Vagina (tissue), 2 donors: ENCODE measurements at regions not wholly inside any gene's neighbourhood (a gene's known extent, or its start where the extent isn't known, plus 50 kb on each side); places are given as distances from the start of the nearest gene placed in this dataset.

ENCODE experiments used
- CTCF ChIP-seq, 3 experiments: fragments of 450-650 bp in 2 of 3; fragments of 200-600 bp in 1 of 3; sonication (generic) in 1 of 3; IDR thresholded peaks; one replicate each; pipeline ENCODE4 v1.5.1; 2017 to 2019; ENCODE audit warnings: antibody characterized with exemption in 3 of 3, mild to moderate bottlenecking in 2 of 3, moderate library complexity in 2 of 3
- POLR2A ChIP-seq, 2 donors: fragments of 450-650 bp; IDR thresholded peaks; one replicate each; pipeline ENCODE4 v1.6.1; 2017; ENCODE audit warnings: antibody characterized with exemption in 2 of 2, mild to moderate bottlenecking in 2 of 2, moderate library complexity in 2 of 2
- POLR2AphosphoS5 ChIP-seq, 2 donors: sonication (generic); formaldehyde crosslinking; IDR thresholded peaks; one replicate each; pipeline ENCODE4 v1.9.0; 2017; ENCODE audit warnings: antibody characterized with exemption in 2 of 2, mild to moderate bottlenecking in 2 of 2, low read depth in 1 of 2; ENCODE audit not compliant: insufficient read depth in 1 of 2

GRCh38 chr6:168803874-168804273 is 362.9 kb downstream of the SMOC2 start:
- TF ChIP-seq CTCF (IDR thresholded peaks at IDR 0.05) (no peak), POLR2A (IDR thresholded peaks at IDR 0.05) (no peak), POLR2AphosphoS5 (IDR thresholded peaks at IDR 0.05; ENCODE audit: insufficient read depth in 1 of 2, low read depth in 1 of 2) (no peak)
